Testis (tissue), 2 donors: ENCODE measurements at regions not wholly inside any gene's neighbourhood (a gene's known extent, or its start where the extent isn't known, plus 50 kb on each side); places are given as distances from the start of the nearest gene placed in this dataset.
"Not testable (repeated sequence)": the region's sequence is repeated elsewhere in the genome, so short reads cannot be mapped to it uniquely, and the experiment has no call there.

ENCODE experiments used
- POLR2A ChIP-seq: fragments of 450-650 bp; IDR thresholded peaks from one replicate; pipeline ENCODE4 v1.6.1; 2017; ENCODE audit warnings: antibody characterized with exemption, mild to moderate bottlenecking, moderate library complexity
- TF ChIP-seq, protein P1 (sequence below), 3 experiments: fragments of 450-650 bp in 2 of 3; fragments of 200-600 bp in 1 of 3; sonication (generic) in 1 of 3; IDR thresholded peaks; one replicate each; pipeline ENCODE4 v1.5.1; 2016 to 2019; ENCODE audit warnings: antibody characterized with exemption in 3 of 3, mild to moderate bottlenecking in 2 of 3, moderate library complexity in 1 of 3

DNA sequence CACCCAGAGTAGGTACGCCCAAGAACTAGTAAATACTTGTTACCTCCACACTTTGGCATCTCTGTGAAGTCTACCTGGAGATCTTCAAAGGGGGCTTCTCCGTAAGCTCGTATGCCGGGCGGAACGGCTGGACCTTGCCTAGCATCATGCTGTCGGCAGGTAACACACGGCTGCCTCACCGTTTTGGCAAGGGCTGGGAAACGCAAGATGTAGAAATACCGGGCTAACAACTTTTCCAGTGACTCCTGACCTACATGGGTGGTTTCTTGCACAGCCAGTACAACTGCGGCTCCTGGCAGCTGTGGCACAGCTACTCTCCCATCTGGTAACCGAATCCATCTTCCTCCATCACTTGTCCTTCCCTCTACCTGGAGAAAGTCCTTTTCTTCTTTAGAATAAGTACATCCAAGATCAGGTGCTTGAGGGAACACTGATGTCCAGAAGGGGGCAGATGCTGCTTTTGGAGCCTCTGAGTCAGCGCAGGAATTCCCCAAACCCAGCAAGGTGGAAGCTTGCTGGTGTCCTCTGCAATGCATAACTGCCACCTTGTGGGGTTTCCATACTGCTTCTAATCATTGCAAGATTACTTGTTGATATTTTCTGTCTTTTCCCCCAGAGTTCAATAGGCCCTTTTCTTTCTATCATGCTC is 59.7 kb upstream of the FRG2C start:
- TF ChIP-seq, protein P1, sequence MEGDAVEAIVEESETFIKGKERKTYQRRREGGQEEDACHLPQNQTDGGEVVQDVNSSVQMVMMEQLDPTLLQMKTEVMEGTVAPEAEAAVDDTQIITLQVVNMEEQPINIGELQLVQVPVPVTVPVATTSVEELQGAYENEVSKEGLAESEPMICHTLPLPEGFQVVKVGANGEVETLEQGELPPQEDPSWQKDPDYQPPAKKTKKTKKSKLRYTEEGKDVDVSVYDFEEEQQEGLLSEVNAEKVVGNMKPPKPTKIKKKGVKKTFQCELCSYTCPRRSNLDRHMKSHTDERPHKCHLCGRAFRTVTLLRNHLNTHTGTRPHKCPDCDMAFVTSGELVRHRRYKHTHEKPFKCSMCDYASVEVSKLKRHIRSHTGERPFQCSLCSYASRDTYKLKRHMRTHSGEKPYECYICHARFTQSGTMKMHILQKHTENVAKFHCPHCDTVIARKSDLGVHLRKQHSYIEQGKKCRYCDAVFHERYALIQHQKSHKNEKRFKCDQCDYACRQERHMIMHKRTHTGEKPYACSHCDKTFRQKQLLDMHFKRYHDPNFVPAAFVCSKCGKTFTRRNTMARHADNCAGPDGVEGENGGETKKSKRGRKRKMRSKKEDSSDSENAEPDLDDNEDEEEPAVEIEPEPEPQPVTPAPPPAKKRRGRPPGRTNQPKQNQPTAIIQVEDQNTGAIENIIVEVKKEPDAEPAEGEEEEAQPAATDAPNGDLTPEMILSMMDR (IDR thresholded peaks at IDR 0.05): not testable (repeated sequence)
- TF ChIP-seq POLR2A: not testable (repeated sequence)
